ENCODE measurements at regions not wholly inside any gene's neighbourhood (a gene's known extent, or its start where the extent isn't known, plus 50 kb on each side); places are given as distances from the start of the nearest gene placed in this dataset.

DNA sequence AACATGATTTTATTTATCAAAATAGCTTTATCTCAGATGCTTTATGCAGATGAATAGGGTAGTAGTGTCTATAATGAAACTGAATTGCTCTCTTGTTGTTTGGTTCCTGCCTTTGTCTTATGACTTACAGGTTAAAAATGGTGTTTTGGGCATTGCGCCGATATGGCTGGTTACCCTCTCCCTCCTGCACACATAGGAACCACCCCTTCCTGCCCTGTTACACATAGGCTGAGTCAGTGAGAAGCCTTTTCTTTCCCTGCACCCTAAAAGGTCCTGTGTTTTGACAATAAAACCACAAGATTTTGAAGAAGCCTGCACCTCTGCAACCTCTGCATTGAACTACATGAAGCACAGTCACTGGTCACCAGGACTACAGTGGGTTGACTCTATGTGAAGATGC is 655.8 kb upstream of the ANKRD30A start (continued):
- TF ChIP-seq, protein P1, sequence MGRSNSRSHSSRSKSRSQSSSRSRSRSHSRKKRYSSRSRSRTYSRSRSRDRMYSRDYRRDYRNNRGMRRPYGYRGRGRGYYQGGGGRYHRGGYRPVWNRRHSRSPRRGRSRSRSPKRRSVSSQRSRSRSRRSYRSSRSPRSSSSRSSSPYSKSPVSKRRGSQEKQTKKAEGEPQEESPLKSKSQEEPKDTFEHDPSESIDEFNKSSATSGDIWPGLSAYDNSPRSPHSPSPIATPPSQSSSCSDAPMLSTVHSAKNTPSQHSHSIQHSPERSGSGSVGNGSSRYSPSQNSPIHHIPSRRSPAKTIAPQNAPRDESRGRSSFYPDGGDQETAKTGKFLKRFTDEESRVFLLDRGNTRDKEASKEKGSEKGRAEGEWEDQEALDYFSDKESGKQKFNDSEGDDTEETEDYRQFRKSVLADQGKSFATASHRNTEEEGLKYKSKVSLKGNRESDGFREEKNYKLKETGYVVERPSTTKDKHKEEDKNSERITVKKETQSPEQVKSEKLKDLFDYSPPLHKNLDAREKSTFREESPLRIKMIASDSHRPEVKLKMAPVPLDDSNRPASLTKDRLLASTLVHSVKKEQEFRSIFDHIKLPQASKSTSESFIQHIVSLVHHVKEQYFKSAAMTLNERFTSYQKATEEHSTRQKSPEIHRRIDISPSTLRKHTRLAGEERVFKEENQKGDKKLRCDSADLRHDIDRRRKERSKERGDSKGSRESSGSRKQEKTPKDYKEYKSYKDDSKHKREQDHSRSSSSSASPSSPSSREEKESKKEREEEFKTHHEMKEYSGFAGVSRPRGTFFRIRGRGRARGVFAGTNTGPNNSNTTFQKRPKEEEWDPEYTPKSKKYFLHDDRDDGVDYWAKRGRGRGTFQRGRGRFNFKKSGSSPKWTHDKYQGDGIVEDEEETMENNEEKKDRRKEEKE (IDR thresholded peaks at IDR 0.05): no peak
- TF ChIP-seq SMAD5 (IDR thresholded peaks at IDR 0.05; ENCODE audit: low read depth): no peak

DNA sequence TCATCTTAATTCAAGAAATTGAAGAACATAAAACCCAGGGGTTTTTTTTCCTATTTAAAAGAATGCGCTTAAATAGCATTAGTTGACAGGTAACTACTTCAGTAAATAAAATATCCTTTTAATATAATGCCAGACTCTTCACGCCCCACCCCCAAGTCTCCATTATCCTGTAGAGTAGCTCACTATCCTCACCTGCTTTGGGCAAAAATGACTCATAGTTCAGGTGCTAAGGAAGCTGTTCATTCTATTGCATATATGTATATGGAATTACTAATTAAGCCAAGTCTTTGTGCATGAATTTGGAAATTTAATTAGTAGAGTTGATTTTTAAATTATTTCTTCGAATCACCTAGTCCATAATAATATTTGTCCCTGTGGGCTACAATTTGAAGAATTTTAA is 656.8 kb upstream of the ANKRD30A start:
- Histone ChIP-seq H3K27me3 (replicated peaks in 1 of 2; ENCODE audit: control insufficient read depth in 2 of 2, insufficient read depth in 2 of 2, low read length in 1 of 2) (no peaks in the 10 kb centered on the region), H3K4me1 (ENCODE audit: control insufficient read depth, insufficient read depth, low read length) (no peaks in the 10 kb centered on the region), H3K9me3 (replicated peaks; ENCODE audit: control insufficient read depth, insufficient read depth, low read length) (no peaks in the 10 kb centered on the region; the same call in 2 of the 3 replicates), H3K9ac (ENCODE audit: control insufficient read depth, insufficient read depth, low read length) (no peak overlapping the region), H3K4me2 (ENCODE audit: control insufficient read depth, insufficient read depth) (no peak overlapping the region), H3K27ac (ENCODE audit: control insufficient read depth, insufficient read depth) (no peak overlapping the region), H3K79me2 (ENCODE audit: control insufficient read depth, insufficient read depth, low read length) (no peaks in the 10 kb centered on the region), H3K4me3 (no peak overlapping the region), H2AFZ (ENCODE audit: control insufficient read depth, low read depth, low read length) (no peak overlapping the region), H3K36me3 (ENCODE audit: control insufficient read depth in 2 of 2, insufficient read depth in 2 of 2, low read length in 1 of 2) (no peaks in the 10 kb centered on the region), H4K20me1 (ENCODE audit: control insufficient read depth, insufficient read depth) (no peaks in the 10 kb centered on the region)
- intact Hi-C loops (cut with micrococcal nuclease; ENCODE audit: unreplicated experiment): no loop called here
- no peak for FAIRE-seq
- ChIA-PET RAD21 (ENCODE audit: unreplicated experiment) (no interaction called here), CTCF (no interaction called here), SMC1A (ENCODE audit: uncharacterized antibody, unreplicated experiment) (no interaction called here), POLR2A (no interaction called here)
- no peak for ATAC-seq
- 17% methylated on average over 3 of the region's 3 CpGs for WGBS (ENCODE audit: insufficient coverage, insufficient replicate concordance, low lambda C conversion rate, missing lambda C conversion rate)
- in situ Hi-C loops (cut with MboI): no loop called here
- BruUV-seq (replicated peaks): no TSS peak
- DNase-seq (ENCODE audit: low read depth, low spot score): no peak
- TF ChIP-seq NFYB (IDR thresholded peaks at IDR 0.05; ENCODE audit: insufficient read depth, low read depth, low read length) (no peak), ZNF217 (IDR thresholded peaks at IDR 0.05) (no peak), E2F8 (IDR thresholded peaks at IDR 0.05; ENCODE audit: low read depth, partially characterized antibody) (no peak), BRCA1 (IDR thresholded peaks at IDR 0.05; ENCODE audit: low read depth, low read length) (no peak), ETV6 (conservative IDR thresholded peaks at IDR 0.05 in 1 of 2, IDR thresholded peaks at IDR 0.05 in 1 of 2; ENCODE audit: borderline replicate concordance in 1 of 2, low read depth in 1 of 2) (no peak), SREBF1 (IDR thresholded peaks at IDR 0.05; ENCODE audit: low read length) (no peak)
- TF ChIP-seq, protein P2, sequence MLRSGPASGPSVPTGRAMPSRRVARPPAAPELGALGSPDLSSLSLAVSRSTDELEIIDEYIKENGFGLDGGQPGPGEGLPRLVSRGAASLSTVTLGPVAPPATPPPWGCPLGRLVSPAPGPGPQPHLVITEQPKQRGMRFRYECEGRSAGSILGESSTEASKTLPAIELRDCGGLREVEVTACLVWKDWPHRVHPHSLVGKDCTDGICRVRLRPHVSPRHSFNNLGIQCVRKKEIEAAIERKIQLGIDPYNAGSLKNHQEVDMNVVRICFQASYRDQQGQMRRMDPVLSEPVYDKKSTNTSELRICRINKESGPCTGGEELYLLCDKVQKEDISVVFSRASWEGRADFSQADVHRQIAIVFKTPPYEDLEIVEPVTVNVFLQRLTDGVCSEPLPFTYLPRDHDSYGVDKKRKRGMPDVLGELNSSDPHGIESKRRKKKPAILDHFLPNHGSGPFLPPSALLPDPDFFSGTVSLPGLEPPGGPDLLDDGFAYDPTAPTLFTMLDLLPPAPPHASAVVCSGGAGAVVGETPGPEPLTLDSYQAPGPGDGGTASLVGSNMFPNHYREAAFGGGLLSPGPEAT (IDR thresholded peaks at IDR 0.05; ENCODE audit: low read depth): no peak
- TF ChIP-seq, protein P3, sequence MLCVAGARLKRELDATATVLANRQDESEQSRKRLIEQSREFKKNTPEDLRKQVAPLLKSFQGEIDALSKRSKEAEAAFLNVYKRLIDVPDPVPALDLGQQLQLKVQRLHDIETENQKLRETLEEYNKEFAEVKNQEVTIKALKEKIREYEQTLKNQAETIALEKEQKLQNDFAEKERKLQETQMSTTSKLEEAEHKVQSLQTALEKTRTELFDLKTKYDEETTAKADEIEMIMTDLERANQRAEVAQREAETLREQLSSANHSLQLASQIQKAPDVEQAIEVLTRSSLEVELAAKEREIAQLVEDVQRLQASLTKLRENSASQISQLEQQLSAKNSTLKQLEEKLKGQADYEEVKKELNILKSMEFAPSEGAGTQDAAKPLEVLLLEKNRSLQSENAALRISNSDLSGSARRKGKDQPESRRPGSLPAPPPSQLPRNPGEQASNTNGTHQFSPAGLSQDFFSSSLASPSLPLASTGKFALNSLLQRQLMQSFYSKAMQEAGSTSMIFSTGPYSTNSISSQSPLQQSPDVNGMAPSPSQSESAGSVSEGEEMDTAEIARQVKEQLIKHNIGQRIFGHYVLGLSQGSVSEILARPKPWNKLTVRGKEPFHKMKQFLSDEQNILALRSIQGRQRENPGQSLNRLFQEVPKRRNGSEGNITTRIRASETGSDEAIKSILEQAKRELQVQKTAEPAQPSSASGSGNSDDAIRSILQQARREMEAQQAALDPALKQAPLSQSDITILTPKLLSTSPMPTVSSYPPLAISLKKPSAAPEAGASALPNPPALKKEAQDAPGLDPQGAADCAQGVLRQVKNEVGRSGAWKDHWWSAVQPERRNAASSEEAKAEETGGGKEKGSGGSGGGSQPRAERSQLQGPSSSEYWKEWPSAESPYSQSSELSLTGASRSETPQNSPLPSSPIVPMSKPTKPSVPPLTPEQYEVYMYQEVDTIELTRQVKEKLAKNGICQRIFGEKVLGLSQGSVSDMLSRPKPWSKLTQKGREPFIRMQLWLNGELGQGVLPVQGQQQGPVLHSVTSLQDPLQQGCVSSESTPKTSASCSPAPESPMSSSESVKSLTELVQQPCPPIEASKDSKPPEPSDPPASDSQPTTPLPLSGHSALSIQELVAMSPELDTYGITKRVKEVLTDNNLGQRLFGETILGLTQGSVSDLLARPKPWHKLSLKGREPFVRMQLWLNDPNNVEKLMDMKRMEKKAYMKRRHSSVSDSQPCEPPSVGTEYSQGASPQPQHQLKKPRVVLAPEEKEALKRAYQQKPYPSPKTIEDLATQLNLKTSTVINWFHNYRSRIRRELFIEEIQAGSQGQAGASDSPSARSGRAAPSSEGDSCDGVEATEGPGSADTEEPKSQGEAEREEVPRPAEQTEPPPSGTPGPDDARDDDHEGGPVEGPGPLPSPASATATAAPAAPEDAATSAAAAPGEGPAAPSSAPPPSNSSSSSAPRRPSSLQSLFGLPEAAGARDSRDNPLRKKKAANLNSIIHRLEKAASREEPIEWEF (IDR thresholded peaks at IDR 0.05; ENCODE audit: insufficient replicate concordance, low read depth, low read length): no peak
